Osteoblast (primary cell): ENCODE measurements at regions not wholly inside any gene's neighbourhood (a gene's known extent, or its start where the extent isn't known, plus 50 kb on each side); places are given as distances from the start of the nearest gene placed in this dataset.
"Not testable (repeated sequence)": the region's sequence is repeated elsewhere in the genome, so short reads cannot be mapped to it uniquely, and the experiment has no call there.

Experiments used
- DNase-seq: peaks from one replicate; pipeline ENCODE4 v3.0.0; 2011; ENCODE audit warnings: low spot score, mixed read lengths; ENCODE audit not compliant: insufficient read length; ENCODE audit errors: missing footprints
- H2AFZ ChIP-seq: 2 replicates; pipeline ENCODE4 v1.6.0; 2011; ENCODE audit warnings: mild to moderate bottlenecking, low read length
- H3K27ac ChIP-seq: 2 replicates; pipeline ENCODE4 v1.5.1; 2011; ENCODE audit warnings: mild to moderate bottlenecking, low read depth, low read length, moderate library complexity
- H3K27me3 ChIP-seq: 2 replicates; pipeline ENCODE4 v1.6.0; 2012; ENCODE audit warnings: mild to moderate bottlenecking, control low read depth, inconsistent platforms, low read length, moderate library complexity; ENCODE audit not compliant: insufficient read depth
- H3K36me3 ChIP-seq: 2 replicates; pipeline ENCODE4 v1.5.1; 2011; ENCODE audit warnings: mild to moderate bottlenecking, low read length, control low read depth, moderate library complexity; ENCODE audit not compliant: insufficient read depth
- H3K4me1 ChIP-seq: 2 replicates; pipeline ENCODE4 v1.5.1; 2011; ENCODE audit warnings: mild to moderate bottlenecking, low read length, control low read depth, moderate library complexity; ENCODE audit not compliant: insufficient read depth
- H3K4me2 ChIP-seq: 2 replicates; pipeline ENCODE4 v1.6.0; 2011; ENCODE audit warnings: mild to moderate bottlenecking, low read length; ENCODE audit not compliant: insufficient read depth
- H3K4me3 ChIP-seq: fragments of 200-600 bp; sonication (generic); 3 replicates; pipeline ENCODE4 v1.5.1; 2012; ENCODE audit warnings: mild to moderate bottlenecking, low read length, inconsistent platforms; ENCODE audit not compliant: insufficient read depth
- H3K79me2 ChIP-seq: 2 replicates; pipeline ENCODE4 v1.6.0; 2012; ENCODE audit warnings: mild to moderate bottlenecking, low read length, control low read depth, inconsistent platforms; ENCODE audit not compliant: insufficient read depth
- H3K9me3 ChIP-seq: 2 replicates; pipeline ENCODE4 v1.5.1; 2011; ENCODE audit warnings: low read depth, low read length, control low read depth
- H4K20me1 ChIP-seq: 2 replicates; pipeline ENCODE4 v1.6.0; 2012; ENCODE audit warnings: mild to moderate bottlenecking, low read length, control low read depth; ENCODE audit not compliant: insufficient read depth
- CTCF ChIP-seq: IDR thresholded peaks from 2 replicates; pipeline ENCODE4 v1.5.1; 2011; ENCODE audit warnings: mild to moderate bottlenecking, low read depth, low read length, moderate library complexity; ENCODE audit errors: extremely low read depth

- H3K27ac ChIP-seq = no peak overlapping the region
- no peak for TF ChIP-seq CTCF
- H3K4me3 ChIP-seq = no peak overlapping the region
- DNase-seq = no peak
- no peak overlapping the region for H3K4me2 ChIP-seq
- no peaks in the 10 kb centered on the region for H3K79me2 ChIP-seq
- no peaks in the 10 kb centered on the region for H3K9me3 ChIP-seq
- H3K36me3 ChIP-seq = no peaks in the 10 kb centered on the region
- no peaks in the 10 kb centered on the region for H3K4me1 ChIP-seq
- H2AFZ ChIP-seq = no peak overlapping the region
- H4K20me1 ChIP-seq = no peaks in the 10 kb centered on the region
- no peaks in the 10 kb centered on the region for H3K27me3 ChIP-seq
These were observed 155.5 kb upstream of the PRDX4 start for GRCh38 chrX:23511793-23512192.

GRCh38 chrX:23513121-23513520 lies 154.2 kb upstream of the PRDX4 start:
- no peak for TF ChIP-seq CTCF
- no peak overlapping the region for H3K4me2 ChIP-seq

GRCh38 chrX:23514082-23514481 lies 153.2 kb upstream of the PRDX4 start:
- no peak overlapping the region for H3K4me3 ChIP-seq
- no peaks in the 10 kb centered on the region for H3K79me2 ChIP-seq
- no peak overlapping the region for H3K27ac ChIP-seq
- no peak overlapping the region for H2AFZ ChIP-seq
- H3K4me2 ChIP-seq = no peak overlapping the region
- H4K20me1 ChIP-seq = no peaks in the 10 kb centered on the region
- H3K27me3 ChIP-seq = no peaks in the 10 kb centered on the region
- H3K36me3 ChIP-seq = no peaks in the 10 kb centered on the region
- no peak for DNase-seq
- no peak for TF ChIP-seq CTCF
- H3K4me1 ChIP-seq = no peaks in the 10 kb centered on the region
- no peaks in the 10 kb centered on the region for H3K9me3 ChIP-seq

More at GRCh38 chrX:23513121-23513520, 154.2 kb upstream of the PRDX4 start:
- H3K27ac ChIP-seq = no peak overlapping the region
- no peak for DNase-seq
- no peaks in the 10 kb centered on the region for H3K9me3 ChIP-seq
- H4K20me1 ChIP-seq = no peaks in the 10 kb centered on the region
- no peak overlapping the region for H2AFZ ChIP-seq
- H3K27me3 ChIP-seq = no peaks in the 10 kb centered on the region
- no peaks in the 10 kb centered on the region for H3K79me2 ChIP-seq
- H3K4me1 ChIP-seq = no peaks in the 10 kb centered on the region
- no peak overlapping the region for H3K4me3 ChIP-seq
- H3K36me3 ChIP-seq = no peaks in the 10 kb centered on the region

GRCh38 chrX:23515028-23515427 lies 152.3 kb upstream of the PRDX4 start:
- Histone ChIP-seq H3K4me1 (no peaks in the 10 kb centered on the region), H4K20me1 (no peaks in the 10 kb centered on the region), H2AFZ (no peak overlapping the region), H3K27ac (no peak overlapping the region), H3K9me3 (no peaks in the 10 kb centered on the region), H3K79me2 (no peaks in the 10 kb centered on the region), H3K36me3 (no peaks in the 10 kb centered on the region), H3K4me3 (no peak overlapping the region), H3K4me2 (no peak overlapping the region), H3K27me3 (no peaks in the 10 kb centered on the region)
- no peak for DNase-seq
- no peak for TF ChIP-seq CTCF

- H3K9me3 ChIP-seq, H3K36me3 ChIP-seq, H3K4me3 ChIP-seq, H2AFZ ChIP-seq, H3K27ac ChIP-seq, H4K20me1 ChIP-seq, H3K79me2 ChIP-seq, H3K4me2 ChIP-seq, H3K27me3 ChIP-seq, H3K4me1 ChIP-seq, DNase-seq: not testable (repeated sequence)
These were observed 144.2 kb upstream of the PRDX4 start for GRCh38 chrX:23523026-23523657.
